ENCODE measurements at regions not wholly inside any gene's neighbourhood (a gene's known extent, or its start where the extent isn't known, plus 50 kb on each side); places are given as distances from the start of the nearest gene placed in this dataset.

GRCh38 chr6:146885708-146886457 is 287.1 kb downstream of the ADGB start:
- Histone ChIP-seq H3K9me3 (no peaks in the 10 kb centered on the region), H3K4me3 (no peak overlapping the region), H3K4me1 (ENCODE audit: low read depth) (peaks cover 12% of the 10 kb centered on the region), H3K36me3 (ENCODE audit: low read depth) (no peaks in the 10 kb centered on the region)
- DNase-seq (peak in 2 of 3 donors; percentile 16 to 29), ATAC-seq (peak; percentile 69)
- intact Hi-C loops (cut with DNase I, micrococcal nuclease) = no loop called here
- no peak for TF ChIP-seq CTCF (IDR thresholded peaks at IDR 0.05)

GRCh38 chr6:146886587-146887446 is 288.0 kb downstream of the ADGB start:
- ATAC-seq (no peak), DNase-seq (no peak)
- intact Hi-C loops (cut with DNase I, micrococcal nuclease) = no loop called here
- Histone ChIP-seq H3K4me3 (no peak overlapping the region), H3K9me3 (no peaks in the 10 kb centered on the region), H3K4me1 (ENCODE audit: low read depth) (peaks cover 12% of the 10 kb centered on the region), H3K36me3 (ENCODE audit: low read depth) (no peaks in the 10 kb centered on the region)
- no peak for TF ChIP-seq CTCF (IDR thresholded peaks at IDR 0.05)

- peaks cover 12% of the 10 kb centered on the region for H3K4me1 ChIP-seq (ENCODE audit: low read depth)
- no peaks in the 10 kb centered on the region for H3K9me3 ChIP-seq
- ATAC-seq (no peak), DNase-seq (no peak)
- TF ChIP-seq CTCF (IDR thresholded peaks at IDR 0.05) = no peak
- no peak overlapping the region for H3K4me3 ChIP-seq
- H3K36me3 ChIP-seq (ENCODE audit: low read depth) = no peaks in the 10 kb centered on the region
- intact Hi-C loops (cut with DNase I, micrococcal nuclease) = no loop called here
These were observed 288.8 kb downstream of the ADGB start for GRCh38 chr6:146887447-146888077.

- intact Hi-C loops (cut with DNase I, micrococcal nuclease) = no loop called here
These were observed 290.5 kb downstream of the ADGB start for GRCh38 chr6:146889303-146889702.

More at GRCh38 chr6:146889303-146889702, 290.5 kb downstream of the ADGB start:
- TF ChIP-seq CTCF (IDR thresholded peaks at IDR 0.05) = no peak
- ATAC-seq = no peak
- no peak overlapping the region for H3K4me3 ChIP-seq
- no peaks in the 10 kb centered on the region for H3K9me3 ChIP-seq
- no peaks in the 10 kb centered on the region for H3K36me3 ChIP-seq (ENCODE audit: low read depth)
- no peak for DNase-seq
- peaks cover 10% of the 10 kb centered on the region for H3K4me1 ChIP-seq (ENCODE audit: low read depth)
